ENCODE measurements at regions not wholly inside any gene's neighbourhood (a gene's known extent, or its start where the extent isn't known, plus 50 kb on each side); places are given as distances from the start of the nearest gene placed in this dataset.
"Not testable (repeated sequence)": the region's sequence is repeated elsewhere in the genome, so short reads cannot be mapped to it uniquely, and the experiment has no call there.

DNA sequence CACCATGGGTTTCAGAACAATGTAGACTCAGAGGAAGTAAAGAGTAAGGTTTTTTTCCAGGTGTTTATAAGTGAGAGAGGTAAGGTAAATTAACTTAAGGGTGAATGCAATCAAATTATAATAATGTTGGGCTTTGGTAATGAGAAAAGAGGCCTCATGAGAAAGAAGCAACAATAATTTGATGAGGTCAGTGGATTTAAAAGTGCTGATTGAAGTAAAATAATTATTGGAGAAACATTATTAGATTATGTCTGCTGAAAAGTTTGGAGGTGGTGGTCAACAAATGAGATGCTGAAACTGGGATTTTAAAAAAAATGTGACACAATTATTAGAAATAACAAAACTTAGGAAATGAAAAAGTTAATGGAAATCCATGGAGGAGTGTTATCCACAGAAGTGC is 187.4 kb upstream of the BRINP3 start:
- no peak for DNase-seq (ENCODE audit: low read depth in 4 of 4, low spot score in 3 of 4)

DNA sequence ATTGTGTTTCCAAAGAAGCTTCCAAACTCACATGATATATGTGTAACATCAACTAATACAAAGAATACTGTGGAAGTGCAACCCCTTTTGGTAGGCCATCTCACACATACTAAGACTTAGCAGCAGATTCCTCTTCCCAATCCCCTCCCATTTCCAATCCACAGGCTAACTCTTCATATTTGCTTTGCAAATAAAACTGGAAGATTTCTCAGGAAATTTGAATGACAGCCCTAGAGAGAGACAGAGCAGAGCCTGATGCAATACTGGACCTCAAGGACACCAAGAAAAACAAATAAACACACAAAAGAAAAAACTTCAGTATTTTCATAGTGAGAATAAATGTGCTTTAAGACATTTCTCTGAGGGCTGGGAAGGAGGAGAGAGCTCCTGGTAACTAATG is 190.2 kb upstream of the BRINP3 start:
- no peak for DNase-seq (ENCODE audit: low read depth in 4 of 4, low spot score in 3 of 4)

DNA sequence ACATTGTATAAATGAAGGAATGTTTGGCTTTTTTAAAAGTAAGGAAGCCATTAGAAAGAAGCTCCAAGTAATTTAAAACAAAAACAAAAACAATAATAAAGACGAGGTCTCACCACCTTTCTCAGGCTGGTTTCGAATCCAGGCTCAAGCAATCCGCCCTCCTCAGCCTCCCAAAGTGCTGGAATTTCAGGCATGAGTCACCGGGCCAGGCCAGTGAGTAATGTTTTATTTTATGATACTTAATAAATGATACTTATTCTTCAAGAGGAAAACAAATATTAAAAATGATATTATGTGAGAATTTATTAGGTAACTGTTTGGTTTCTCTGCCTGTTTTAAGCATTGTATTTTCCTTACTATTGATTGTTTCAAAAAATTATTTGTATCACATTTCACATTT is 201.4 kb upstream of the BRINP3 start:
- DNase-seq (ENCODE audit: low read depth in 4 of 4, low spot score in 3 of 4) = no peak

DNA sequence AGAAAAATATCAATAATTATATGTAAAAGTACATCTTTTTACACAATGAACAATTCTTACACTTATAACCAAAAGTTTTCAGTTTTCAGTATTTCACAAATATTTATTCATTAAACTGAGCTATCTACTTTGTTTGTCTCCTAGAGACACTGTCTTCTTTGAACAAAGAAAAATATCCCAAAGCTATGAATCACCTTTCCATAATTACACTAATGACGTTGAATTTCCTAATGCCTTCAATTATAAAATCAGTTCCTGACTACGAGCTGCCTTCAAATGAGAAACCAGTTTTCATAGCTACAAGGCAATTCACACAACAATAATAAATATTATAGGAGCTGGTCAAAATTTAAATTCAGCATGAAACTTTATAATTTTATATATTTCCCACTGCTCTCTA is 201.8 kb upstream of the BRINP3 start:
- no peak for DNase-seq (ENCODE audit: low read depth in 4 of 4, low spot score in 3 of 4)

DNA sequence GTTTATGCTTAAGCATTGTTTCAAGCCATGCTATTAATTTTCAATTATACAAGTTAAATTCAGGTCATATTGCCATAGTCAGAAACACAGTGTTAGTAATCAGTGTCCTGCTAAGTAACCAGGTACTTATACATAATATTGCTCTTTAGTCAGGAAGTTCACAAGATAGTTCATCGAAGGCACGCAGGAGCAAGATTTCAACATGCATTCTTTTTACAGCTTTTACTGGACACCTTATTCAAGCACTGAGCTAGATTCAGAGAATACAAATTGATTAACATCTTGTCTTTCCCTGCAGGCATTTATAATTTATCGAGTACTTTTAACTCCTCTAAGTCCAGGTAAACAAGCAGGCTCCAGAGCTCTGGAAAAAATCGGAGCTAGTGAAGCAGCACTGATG is 202.3 kb upstream of the BRINP3 start:
- DNase-seq (ENCODE audit: low read depth in 4 of 4, low spot score in 3 of 4) = no peak

DNA sequence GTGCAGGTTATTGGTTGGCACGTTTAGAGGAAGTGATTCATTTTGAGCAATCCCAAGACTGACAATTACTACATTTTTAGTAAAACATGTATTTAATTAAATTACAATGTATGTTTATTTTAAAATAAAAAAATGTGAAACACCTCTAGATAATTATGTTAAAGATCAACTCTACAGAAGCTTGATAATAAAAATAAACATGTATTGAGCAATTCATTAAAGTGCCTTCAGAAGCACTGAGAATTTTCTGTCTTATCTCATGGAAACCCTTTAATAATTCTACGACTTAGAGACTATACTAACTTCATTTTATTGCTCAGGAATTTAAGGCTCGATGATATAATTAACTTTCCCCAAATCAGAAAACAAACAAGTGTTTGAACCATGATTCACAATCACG is 208.0 kb upstream of the BRINP3 start:
- DNase-seq (ENCODE audit: low read depth in 4 of 4, low spot score in 3 of 4) = no peak

DNA sequence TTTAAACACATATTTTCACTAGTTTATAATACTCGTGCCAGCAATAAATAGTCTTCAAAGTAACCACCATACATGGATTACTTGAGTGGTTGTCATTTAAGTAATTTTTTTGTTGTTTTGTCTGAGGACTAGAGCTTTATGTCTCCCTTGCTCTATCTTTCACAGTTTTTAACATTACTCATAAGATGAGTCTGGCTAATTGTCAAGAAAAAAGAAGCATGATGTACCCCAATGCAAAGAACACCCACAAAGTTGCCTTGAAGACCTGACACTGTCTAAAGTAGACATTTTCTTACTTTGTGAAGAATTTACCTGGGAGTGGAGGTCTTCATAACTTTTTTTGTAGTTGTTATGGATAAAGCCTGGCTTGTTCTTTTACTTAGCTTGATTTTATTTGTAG is 210.4 kb upstream of the BRINP3 start:
- no peak for DNase-seq (ENCODE audit: low read depth in 4 of 4, low spot score in 3 of 4)

DNA sequence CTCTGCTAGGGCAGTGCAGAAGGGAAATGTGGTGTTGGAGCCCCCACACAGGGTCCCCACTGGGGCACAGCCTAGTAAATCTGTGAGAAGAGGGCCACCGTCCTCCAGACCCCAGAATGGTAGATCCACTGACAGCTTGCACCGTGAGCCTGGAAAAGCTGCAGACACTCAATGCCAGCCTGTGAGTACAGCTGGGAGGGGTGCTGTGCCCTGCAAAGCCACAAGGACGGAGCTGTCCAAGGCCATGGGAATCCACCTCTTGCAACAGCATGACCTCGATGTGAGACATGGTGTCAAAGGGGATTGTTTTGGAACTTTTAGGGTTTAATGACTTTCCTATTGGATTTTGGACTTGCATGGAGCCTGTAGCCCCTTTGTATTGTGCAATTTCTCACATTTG is 220.8 kb upstream of the BRINP3 start:
- DNase-seq (ENCODE audit: low read depth in 4 of 4, low spot score in 3 of 4) = not testable (repeated sequence)

DNA sequence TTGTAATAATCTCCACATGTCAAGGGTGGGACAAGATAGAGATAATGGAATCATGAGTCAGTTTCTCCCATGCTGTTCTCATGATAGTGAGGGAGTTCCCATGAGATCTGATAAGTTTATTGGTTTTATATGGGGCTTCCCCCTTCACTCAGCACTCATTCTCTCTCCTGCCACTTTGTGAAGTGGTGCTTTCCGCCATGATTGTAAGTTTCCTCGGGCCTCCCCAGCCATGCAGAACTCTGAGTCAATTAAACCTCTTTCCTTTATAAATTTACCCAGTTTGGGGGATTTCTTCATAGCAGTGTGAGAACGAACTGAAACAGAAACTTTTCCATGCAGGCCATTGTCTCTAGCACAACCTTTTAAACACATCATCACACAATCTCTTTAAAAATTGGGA is 221.5 kb upstream of the BRINP3 start:
- no peak for DNase-seq (ENCODE audit: low read depth in 4 of 4, low spot score in 3 of 4)

DNA sequence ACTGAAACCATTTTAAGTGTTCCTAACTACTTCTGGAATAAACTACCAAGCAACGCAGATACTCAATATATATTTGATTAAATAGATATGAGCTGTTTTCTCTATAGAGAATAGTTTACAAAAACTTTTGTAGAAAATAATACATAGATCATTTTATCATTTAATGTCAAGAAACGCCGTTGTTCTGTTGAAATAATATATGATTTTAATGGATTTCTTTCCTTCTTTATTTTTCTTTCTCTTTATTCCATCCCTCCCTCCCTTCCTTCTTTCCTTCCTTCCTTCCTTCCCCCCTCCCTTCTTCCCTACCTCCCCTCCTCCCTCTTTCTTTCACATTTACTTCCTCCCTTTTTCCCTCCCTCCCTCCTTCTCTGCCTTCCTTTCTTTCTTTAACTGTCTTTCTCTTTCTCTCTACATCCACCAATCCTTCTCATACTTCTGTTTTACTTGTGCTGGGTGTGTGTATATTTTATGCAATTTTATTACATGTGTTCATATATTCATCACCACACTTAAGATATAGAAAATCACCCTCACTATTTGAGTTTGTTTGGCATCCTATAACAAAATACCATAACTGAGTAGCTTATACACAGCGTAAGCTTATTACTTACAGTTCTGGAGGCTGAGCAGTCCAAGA is 230.9 kb upstream of the BRINP3 start:
- no peak for DNase-seq (ENCODE audit: low read depth in 4 of 4, low spot score in 3 of 4)

DNA sequence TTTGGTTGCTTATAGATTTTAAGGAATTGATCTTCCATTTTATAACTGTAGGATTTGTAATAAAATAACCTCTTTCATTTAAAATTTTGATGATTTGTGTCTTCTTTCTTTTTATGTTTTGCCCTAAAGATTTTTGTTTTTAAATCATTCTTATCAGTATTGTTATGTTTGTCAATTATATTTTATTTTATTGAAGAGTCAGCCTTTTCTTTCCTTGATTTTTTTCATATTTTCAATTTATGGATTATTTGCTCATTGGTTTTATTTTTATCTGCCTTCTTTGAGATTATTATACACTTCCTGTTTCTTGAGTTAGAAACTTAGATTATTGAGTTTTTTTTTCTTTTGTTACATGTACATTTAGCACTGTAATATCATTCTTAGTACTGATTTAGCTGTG is 233.4 kb upstream of the BRINP3 start:
- DNase-seq (ENCODE audit: low read depth in 4 of 4, low spot score in 3 of 4) = no peak

DNA sequence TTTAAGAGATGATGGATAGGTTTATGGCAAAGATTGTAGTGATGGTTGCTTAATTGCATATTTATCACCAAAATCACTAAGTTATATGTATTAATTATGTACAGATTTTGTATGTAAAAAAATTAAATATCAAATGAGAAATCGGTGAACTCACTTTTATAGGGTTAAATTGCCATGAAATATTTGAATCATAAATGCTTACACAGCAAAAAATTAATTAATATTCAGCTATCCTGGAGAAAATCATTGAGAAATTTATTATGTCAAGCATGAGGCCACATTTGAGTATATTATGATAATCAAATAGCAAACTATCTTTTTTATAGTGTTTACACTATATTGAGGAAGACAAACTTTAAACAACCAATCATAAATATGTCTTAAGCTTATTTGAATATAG is 239.4 kb upstream of the BRINP3 start:
- DNase-seq (ENCODE audit: low read depth in 4 of 4, low spot score in 3 of 4) = no peak

DNA sequence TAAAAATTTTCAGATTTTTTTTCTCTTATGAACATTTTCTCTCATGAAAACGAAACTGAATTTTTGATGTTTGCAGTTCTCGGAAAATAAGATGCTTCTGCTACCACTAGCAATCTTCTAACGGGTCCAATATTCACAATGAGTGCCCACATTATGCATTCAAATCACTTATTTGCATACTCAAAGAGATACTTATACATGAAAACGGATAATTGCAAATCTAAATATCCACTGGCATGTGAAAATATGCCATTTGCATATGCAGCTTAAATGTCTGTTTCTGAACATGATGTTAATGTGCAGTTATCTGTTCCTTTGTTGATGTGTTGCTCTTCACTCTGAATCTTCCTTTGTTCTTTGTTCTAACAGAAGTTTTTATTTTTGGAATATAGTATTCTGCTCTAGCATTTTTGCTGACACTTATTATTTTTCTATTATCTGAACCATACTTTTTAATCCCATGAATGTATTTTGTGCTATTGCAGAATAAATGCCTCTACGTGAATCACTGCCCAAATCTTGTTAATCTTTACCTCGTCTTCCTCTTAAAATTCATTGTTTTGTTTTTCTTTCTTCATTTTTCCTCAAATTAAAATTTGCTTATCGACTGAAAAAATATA is 259.4 kb upstream of the BRINP3 start:
- no peak for DNase-seq (ENCODE audit: low read depth in 4 of 4, low spot score in 3 of 4)

DNA sequence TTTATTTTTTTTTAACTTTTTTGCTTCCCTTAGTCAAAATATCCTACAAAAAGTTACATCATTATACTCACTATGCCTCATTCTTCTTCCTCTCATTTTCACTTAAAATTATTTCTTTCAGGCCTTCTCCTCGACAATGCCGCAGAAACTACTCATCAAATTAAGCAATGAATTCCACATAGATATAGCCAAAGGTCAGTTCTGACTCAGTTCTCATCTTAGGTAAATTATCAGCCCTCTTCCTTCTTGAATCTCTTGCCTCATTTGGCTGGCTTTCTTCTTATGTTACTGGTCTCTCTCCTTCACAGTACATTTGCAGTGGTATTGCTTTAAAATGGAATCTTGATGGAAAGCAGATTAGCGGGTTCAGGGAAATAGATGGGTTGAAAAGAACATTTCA is 260.7 kb upstream of the BRINP3 start:
- DNase-seq (ENCODE audit: low read depth in 4 of 4, low spot score in 3 of 4) = no peak

DNA sequence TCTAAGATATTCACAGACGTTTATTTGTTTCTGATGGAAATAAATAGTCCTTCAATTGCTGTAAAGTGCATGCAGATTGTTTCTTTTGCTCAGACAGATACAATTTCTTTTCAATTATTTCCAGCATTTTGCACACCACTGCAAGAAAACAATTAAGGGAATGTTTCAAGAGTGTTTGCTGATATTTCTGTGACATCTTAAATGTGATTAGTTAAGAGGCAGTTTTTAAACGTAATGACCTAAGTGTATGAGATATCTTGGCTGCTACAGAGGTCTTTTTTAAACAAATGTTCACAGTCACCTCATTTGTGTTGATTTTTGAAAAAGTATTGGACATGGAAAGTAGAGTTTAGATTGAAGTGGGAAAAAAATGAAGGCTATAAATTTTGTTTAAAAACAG is 262.3 kb upstream of the BRINP3 start:
- DNase-seq (ENCODE audit: low read depth in 4 of 4, low spot score in 3 of 4) = no peak

DNA sequence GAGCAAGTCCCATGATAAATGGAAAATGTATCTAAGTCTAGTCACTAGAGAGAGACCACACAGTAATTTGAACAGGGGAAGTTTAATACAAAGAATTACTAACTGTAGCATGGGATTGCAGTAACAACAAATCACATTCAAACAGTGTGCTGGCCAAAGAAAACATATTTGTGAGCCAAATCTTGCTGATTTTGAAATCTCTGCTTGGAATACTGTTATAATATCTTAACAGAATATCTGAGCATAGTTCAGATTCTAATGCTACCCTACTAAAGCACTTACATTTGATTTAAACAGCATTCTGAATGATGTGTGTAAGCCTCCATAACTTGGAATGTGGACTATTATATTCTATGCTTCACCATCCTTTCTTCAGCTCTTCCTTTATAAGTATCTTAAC is 270.0 kb upstream of the BRINP3 start:
- DNase-seq (ENCODE audit: low read depth in 4 of 4, low spot score in 3 of 4) = peak in 1 of 4 donors; percentile 7

DNA sequence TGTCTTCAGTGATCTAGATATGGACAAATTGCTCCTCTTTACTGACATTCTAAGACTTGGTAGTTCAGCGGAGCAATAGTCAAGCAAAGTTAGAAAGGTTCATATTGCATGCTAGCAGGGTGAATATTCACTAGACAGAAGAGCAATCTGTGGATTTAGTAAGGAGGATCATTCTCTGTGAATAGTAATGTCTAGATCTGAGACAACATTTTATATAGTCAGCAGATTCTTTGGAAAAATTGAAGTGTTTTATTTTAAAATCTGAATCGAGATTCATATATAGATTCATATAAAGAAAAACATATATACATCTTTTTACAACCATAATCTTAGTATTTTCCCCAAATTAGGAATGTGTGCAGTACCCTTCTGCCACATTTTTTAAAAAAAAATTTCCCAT is 274.5 kb upstream of the BRINP3 start:
- no peak for DNase-seq (ENCODE audit: low read depth in 4 of 4, low spot score in 3 of 4)

DNA sequence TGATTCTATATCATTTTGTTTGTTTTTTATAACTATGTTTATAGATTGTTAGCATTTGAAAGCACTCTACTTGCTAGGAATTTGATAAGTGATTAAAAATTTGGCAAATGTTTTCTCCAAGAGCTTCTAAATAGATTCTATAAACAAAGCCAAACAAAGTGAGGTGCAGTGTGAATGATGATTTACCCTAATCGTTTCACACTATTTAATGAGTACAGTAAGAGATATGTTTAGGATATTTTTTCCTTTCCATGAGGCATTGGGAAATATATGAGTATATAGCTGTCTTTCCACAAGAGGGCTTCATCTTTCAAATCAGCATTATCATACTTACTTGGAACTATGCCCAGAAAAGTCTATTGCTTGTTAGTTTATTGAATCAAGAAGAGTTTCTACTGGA is 277.0 kb upstream of the BRINP3 start:
- DNase-seq (ENCODE audit: low read depth in 4 of 4, low spot score in 3 of 4) = peak in 2 of 4 donors; percentile 5 to 7

DNA sequence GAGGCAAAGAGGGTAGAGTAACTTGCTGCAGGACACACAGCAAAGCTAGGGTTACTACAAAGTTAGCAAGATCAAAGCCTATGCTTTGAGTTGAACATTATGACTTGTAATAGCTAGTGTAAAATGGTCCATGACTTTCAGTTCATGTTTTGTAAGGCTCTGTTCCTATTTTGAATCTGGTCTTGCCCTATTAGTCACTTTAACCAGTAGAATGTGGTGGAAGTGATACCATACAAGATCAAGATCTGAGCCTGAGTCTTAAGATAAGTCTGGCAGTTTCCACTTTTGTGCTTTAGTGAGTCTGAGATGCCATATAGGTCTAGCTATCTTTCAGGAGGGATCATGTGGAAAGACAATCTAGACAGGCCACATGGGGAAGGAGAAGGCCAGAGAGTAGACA is 282.1 kb upstream of the BRINP3 start:
- no peak for DNase-seq (ENCODE audit: low read depth in 4 of 4, low spot score in 3 of 4)

DNA sequence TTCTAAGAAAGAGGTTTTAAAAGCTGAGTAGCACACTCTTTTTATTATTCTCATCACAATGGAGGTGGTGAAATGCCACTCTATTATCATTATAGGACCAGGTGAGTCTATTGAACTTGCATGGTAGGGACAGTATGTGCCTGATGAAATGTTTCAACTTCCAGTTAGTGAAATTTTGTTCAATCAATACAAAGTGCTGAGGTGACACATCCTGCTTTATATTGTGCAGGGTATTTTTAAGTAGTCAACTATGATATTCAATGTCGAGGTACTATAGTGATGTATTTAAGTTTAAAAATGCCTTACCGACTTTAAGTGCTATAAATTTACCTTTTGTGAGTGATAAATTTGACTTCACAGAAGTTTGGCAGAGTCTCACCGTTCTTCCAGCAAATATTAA is 284.7 kb upstream of the BRINP3 start:
- no peak for DNase-seq (ENCODE audit: low read depth in 4 of 4, low spot score in 3 of 4)

DNA sequence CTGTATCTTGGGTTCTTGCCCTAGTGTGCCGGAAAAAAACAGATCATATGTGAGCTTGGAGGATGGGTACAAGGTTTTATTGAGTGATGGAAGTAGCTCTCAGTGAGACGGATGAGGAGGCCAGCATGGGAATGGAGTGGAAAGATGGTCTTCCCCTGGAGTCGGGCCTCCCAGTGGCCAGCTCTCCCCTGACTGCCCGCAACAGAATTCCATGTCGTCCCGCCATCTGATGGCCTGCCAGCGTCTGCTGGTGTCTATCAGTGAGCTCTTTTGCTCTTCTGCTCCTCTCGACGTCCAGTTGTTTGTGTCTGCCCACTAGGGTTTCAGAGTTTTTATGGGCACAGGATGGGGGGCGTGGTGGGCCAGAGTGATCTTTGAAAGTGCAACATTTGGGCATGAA is 315.2 kb upstream of the BRINP3 start:
- no peak for DNase-seq (ENCODE audit: low read depth in 4 of 4, low spot score in 3 of 4)

DNA sequence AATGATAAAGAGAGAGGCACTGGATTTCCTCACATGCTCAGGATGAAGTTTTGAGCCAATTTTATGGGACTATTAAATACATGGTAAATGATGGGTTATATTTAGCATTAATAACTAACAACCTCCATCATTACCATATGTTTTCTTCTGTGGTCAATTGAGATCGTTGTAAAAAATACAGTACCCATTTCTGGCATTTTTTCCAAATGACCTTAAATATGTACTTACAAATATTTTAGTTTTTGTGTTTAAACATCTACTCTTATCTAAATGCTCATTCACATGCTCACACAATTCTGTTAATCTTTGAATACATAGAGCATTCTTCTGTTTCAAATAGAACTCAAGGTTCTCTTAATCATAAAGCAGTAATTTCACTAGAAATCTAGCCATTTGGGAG is 330.0 kb upstream of the BRINP3 start:
- DNase-seq (ENCODE audit: low read depth in 4 of 4, low spot score in 3 of 4) = no peak

DNA sequence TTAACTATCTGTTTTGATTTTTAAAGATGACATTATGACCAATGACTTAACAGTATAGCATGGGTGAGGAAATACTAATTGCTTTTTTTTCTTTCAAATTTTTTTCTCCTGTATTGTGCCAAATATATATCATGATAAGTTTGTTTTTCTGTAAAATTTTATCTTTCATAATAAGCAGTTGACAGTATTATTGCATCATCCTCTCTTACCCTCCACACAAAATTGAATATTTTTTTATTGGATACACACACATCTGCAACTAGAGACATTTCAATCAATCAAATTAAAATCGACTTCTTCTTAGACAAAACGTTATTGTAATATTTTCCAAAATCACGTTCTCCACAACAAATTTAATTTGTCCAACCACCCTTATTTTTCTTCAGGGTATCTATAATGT is 330.4 kb upstream of the BRINP3 start:
- DNase-seq (ENCODE audit: low read depth in 4 of 4, low spot score in 3 of 4) = no peak

Measured in right renal pelvis (tissue), 4 donors.